H9 (cell line): ENCODE measurements at regions not wholly inside any gene's neighbourhood (a gene's known extent, or its start where the extent isn't known, plus 50 kb on each side); places are given as distances from the start of the nearest gene placed in this dataset.
A peak's percentile ranks its signal among the peaks of the same experiment; 100 is the strongest.

Experiments used
- DNase-seq: peaks from one replicate; pipeline ENCODE4 v3.0.0-alpha.2; 2017
- H2AFZ ChIP-seq: one replicate; pipeline ENCODE4 v1.6.1; 2013; ENCODE audit warnings: mild to moderate bottlenecking, low read length, control low read depth, moderate library complexity
- H2AK5ac ChIP-seq: 2 replicates; pipeline ENCODE4 v1.6.1; 2013; ENCODE audit warnings: low read length, control low read depth, mixed read lengths; ENCODE audit not compliant: insufficient read length
- H2BK120ac ChIP-seq: one replicate; pipeline ENCODE4 v1.6.1; 2013; ENCODE audit warnings: low read depth, mild to moderate bottlenecking, low read length, control low read depth, inconsistent platforms; ENCODE audit not compliant: poor library complexity, severe bottlenecking
- H2BK12ac ChIP-seq: 2 replicates; pipeline ENCODE4 v1.6.1; 2013; ENCODE audit warnings: low read length, control low read depth, mixed read lengths, low read depth; ENCODE audit not compliant: insufficient read length
- H2BK15ac ChIP-seq: 2 replicates; pipeline ENCODE4 v1.6.1; 2013; ENCODE audit warnings: low read depth, low read length, control low read depth
- H2BK20ac ChIP-seq: one replicate; pipeline ENCODE4 v1.6.1; 2013; ENCODE audit warnings: low read depth, mild to moderate bottlenecking, low read length, control low read depth, inconsistent platforms; ENCODE audit not compliant: poor library complexity, severe bottlenecking
- H2BK5ac ChIP-seq: 2 replicates; pipeline ENCODE4 v1.6.1; 2013; ENCODE audit warnings: low read length, control low read depth, mixed read lengths; ENCODE audit not compliant: insufficient read length
- H3K14ac ChIP-seq: 2 replicates; pipeline ENCODE4 v1.6.1; 2013; ENCODE audit warnings: low read length, control low read depth; ENCODE audit not compliant: insufficient read depth
- H3K18ac ChIP-seq: 2 replicates; pipeline ENCODE4 v1.6.1; 2013; ENCODE audit warnings: low read depth, mild to moderate bottlenecking, mixed read lengths, low read length, control low read depth; ENCODE audit not compliant: insufficient read length
- H3K23ac ChIP-seq: 2 replicates; pipeline ENCODE4 v1.6.1; 2013; ENCODE audit warnings: low read length, control low read depth, mixed read lengths, low read depth; ENCODE audit not compliant: insufficient read length
- H3K23me2 ChIP-seq: 2 replicates; pipeline ENCODE4 v1.6.1; 2013; ENCODE audit warnings: low read depth, mild to moderate bottlenecking, mixed read lengths, low read length, control low read depth; ENCODE audit not compliant: insufficient read length, poor library complexity, severe bottlenecking
- H3K27ac ChIP-seq: 2 replicates; pipeline ENCODE4 v1.5.1; 2013; ENCODE audit warnings: low read length, control low read depth, mixed read lengths, low read depth; ENCODE audit not compliant: insufficient read length
- H3K27me3 ChIP-seq: 2 replicates; pipeline ENCODE4 v1.6.1; 2013; ENCODE audit warnings: low read length, control low read depth, inconsistent platforms; ENCODE audit not compliant: insufficient read depth
- H3K4ac ChIP-seq: 2 replicates; pipeline ENCODE4 v1.6.1; 2013; ENCODE audit warnings: low read depth, mild to moderate bottlenecking, control low read depth, inconsistent platforms, low read length, moderate library complexity
- H3K4me1 ChIP-seq: 2 replicates; pipeline ENCODE4 v1.6.1; 2013; ENCODE audit warnings: low read length, control low read depth, inconsistent platforms; ENCODE audit not compliant: insufficient read depth
- H3K4me2 ChIP-seq: 2 replicates; pipeline ENCODE4 v1.6.1; 2013; ENCODE audit warnings: low read length, control low read depth, mixed read lengths; ENCODE audit not compliant: insufficient read length, insufficient read depth
- H3K56ac ChIP-seq: 2 replicates; pipeline ENCODE4 v1.6.1; 2013; ENCODE audit warnings: low read depth, mild to moderate bottlenecking, mixed read lengths, low read length, control low read depth; ENCODE audit not compliant: insufficient read length
- H3K79me1 ChIP-seq: 2 replicates; pipeline ENCODE4 v1.6.1; 2013; ENCODE audit warnings: low read depth, mild to moderate bottlenecking, moderate library complexity, low read length, control low read depth, inconsistent platforms; ENCODE audit not compliant: insufficient read depth, poor library complexity, severe bottlenecking
- H3K79me2 ChIP-seq: 2 replicates; pipeline ENCODE4 v1.6.1; 2013; ENCODE audit warnings: low read length, control low read depth, inconsistent platforms; ENCODE audit not compliant: insufficient read depth
- H3K9ac ChIP-seq: 2 replicates; pipeline ENCODE4 v1.6.1; 2013; ENCODE audit warnings: low read length, control low read depth, mixed read lengths; ENCODE audit not compliant: insufficient read length; ENCODE audit errors: extremely low read depth
- H3K9me3 ChIP-seq: one replicate; pipeline ENCODE4 v1.6.1; 2013; ENCODE audit warnings: low read depth, low read length, inconsistent platforms; ENCODE audit not compliant: control insufficient read depth
- H3T11ph ChIP-seq: one replicate; pipeline ENCODE4 v1.6.1; 2013; ENCODE audit warnings: mild to moderate bottlenecking, low read length, control low read depth, inconsistent platforms
- H4K20me1 ChIP-seq: one replicate; pipeline ENCODE4 v1.6.1; 2013; ENCODE audit not compliant: control insufficient read depth, insufficient read length, insufficient read depth
- H4K5ac ChIP-seq: 2 replicates; pipeline ENCODE4 v1.6.1; 2013; ENCODE audit warnings: low read depth, mild to moderate bottlenecking, mixed read lengths, low read length, control low read depth; ENCODE audit not compliant: insufficient read length
- H4K8ac ChIP-seq: replicated peaks from 2 replicates; pipeline ENCODE4 v1.6.1; 2013; ENCODE audit warnings: low read length, control low read depth, mixed read lengths, low read depth; ENCODE audit not compliant: insufficient read length
- H4K91ac ChIP-seq: 2 replicates; pipeline ENCODE4 v1.6.1; 2013; ENCODE audit warnings: low read depth, mild to moderate bottlenecking, moderate library complexity, mixed read lengths, low read length, control low read depth; ENCODE audit not compliant: insufficient read length
- H3K27ac Mint-ChIP-seq, 3 experiments: 2 replicates in 2 of 3; 3 replicates in 1 of 3; pipeline ENCODE4 v1.8.0; 2020 to 2021; ENCODE audit warnings: mixed read lengths in 3 of 3, mild to moderate bottlenecking in 1 of 3, moderate library complexity in 1 of 3
- H3K27me3 Mint-ChIP-seq: 2 replicates; pipeline ENCODE4 v1.8.0; 2021; ENCODE audit warnings: low read depth, mild to moderate bottlenecking, moderate library complexity, mixed read lengths
- H3K36me3 Mint-ChIP-seq, 3 experiments: 2 replicates in 2 of 3; 3 replicates in 1 of 3; pipeline ENCODE4 v1.8.0; 2020 to 2021; ENCODE audit warnings: low read depth in 3 of 3, mixed read lengths in 3 of 3; ENCODE audit not compliant: insufficient read depth in 1 of 3
- H3K4me1 Mint-ChIP-seq, 2 experiments: 2 replicates each; pipeline ENCODE4 v1.8.0; 2020; ENCODE audit warnings: mixed read lengths in 2 of 2
- H3K4me3 Mint-ChIP-seq, 2 experiments: 2 replicates in 1 of 2; 3 replicates in 1 of 2; pipeline ENCODE4 v1.8.0; 2020 to 2021; ENCODE audit warnings: mild to moderate bottlenecking in 2 of 2, mixed read lengths in 2 of 2, moderate library complexity in 1 of 2
- H3K9me3 Mint-ChIP-seq, 2 experiments: 2 replicates in 1 of 2; 3 replicates in 1 of 2; pipeline ENCODE4 v1.8.0; 2020; ENCODE audit warnings: mild to moderate bottlenecking in 2 of 2, mixed read lengths in 2 of 2, moderate library complexity in 1 of 2
- CTCF ChIP-seq: fragments of 200-600 bp; sonication (generic); conservative IDR thresholded peaks from 3 replicates; pipeline ENCODE4 v1.8.0; 2021; ENCODE audit warnings: antibody characterized with exemption, mild to moderate bottlenecking
- WGBS: extraction: QIAGEN DNeasy Blood & Tissue Kit; methylation state at CpG from one replicate; pipeline ENCODE4 v1.1.7; 2013; ENCODE audit warnings: missing lambda C conversion rate, low lambda C conversion rate, mixed read lengths; ENCODE audit not compliant: insufficient read length; ENCODE audit errors: extremely low coverage; 5-methylcytosine and 5-hydroxymethylcytosine counted together

- no peak overlapping the region for H3K4me3 Mint-ChIP-seq
- peaks cover 11% of the 10 kb centered on the region; the same call in 1 of the 2 replicates for H3K4me1 ChIP-seq
- no peaks in the 10 kb centered on the region for H3K36me3 Mint-ChIP-seq
- no peaks in the 10 kb centered on the region; a peak in 1 of 5 replicates for H3K9me3 Mint-ChIP-seq
- no peak overlapping the region for H2BK20ac ChIP-seq
- H4K8ac ChIP-seq, result no peak overlapping the region
- H3T11ph ChIP-seq, result no peak overlapping the region
- H3K27ac ChIP-seq, result no peak overlapping the region
- no CpG with 5 or more reads among the region's 5 CpGs for WGBS
- H3K79me2 ChIP-seq, result no peaks in the 10 kb centered on the region
- H2AK5ac ChIP-seq, result no peak overlapping the region
- no peaks in the 10 kb centered on the region for H4K20me1 ChIP-seq
- no peak overlapping the region for H3K4ac ChIP-seq
- no peak overlapping the region for H2BK12ac ChIP-seq
- no peak for DNase-seq
- no peaks in the 10 kb centered on the region for H3K9me3 ChIP-seq
- H3K4me2 ChIP-seq, result no peak overlapping the region
- H2BK15ac ChIP-seq, result no peak overlapping the region
- H3K27me3 Mint-ChIP-seq, result no peaks in the 10 kb centered on the region
- H2BK120ac ChIP-seq, result no peak overlapping the region
- no peaks in the 10 kb centered on the region for H3K27me3 ChIP-seq
- no peak overlapping the region for H3K56ac ChIP-seq
- H3K23ac ChIP-seq, result no peak overlapping the region
- H3K9ac ChIP-seq, result no peak overlapping the region
- no peaks in the 10 kb centered on the region for H3K23me2 ChIP-seq
- H2AFZ ChIP-seq, result no peak overlapping the region
- peaks cover 40% of the 10 kb centered on the region in 2 experiments for H3K4me1 Mint-ChIP-seq
- H3K27ac Mint-ChIP-seq, result peak overlapping the region in 1 of 3 experiments; percentile 11; a peak in 2 of 7 replicates
- H3K18ac ChIP-seq, result no peak overlapping the region
- TF ChIP-seq CTCF, result no peak
- no peak overlapping the region for H4K5ac ChIP-seq
- no peak overlapping the region for H2BK5ac ChIP-seq
- H3K79me1 ChIP-seq, result no peaks in the 10 kb centered on the region
- no peak overlapping the region for H3K14ac ChIP-seq
- H4K91ac ChIP-seq, result no peak overlapping the region
Measured at GRCh38 chr11:127631974-127632373, 631.4 kb upstream of the KIRREL3 start.
